Dermis microvascular lymphatic vessel endothelial cell (primary cell): ENCODE measurements at regions not wholly inside any gene's neighbourhood (a gene's known extent, or its start where the extent isn't known, plus 50 kb on each side); places are given as distances from the start of the nearest gene placed in this dataset.
"Not testable (repeated sequence)": the region's sequence is repeated elsewhere in the genome, so short reads cannot be mapped to it uniquely, and the experiment has no call there.

Source experiments
- DNase-seq, 2 donors: peaks; one replicate each; pipeline versions ENCODE4 v3.0.0 to v3.0.0-alpha.2; 2010; ENCODE audit warnings: low read depth in 2 of 2

DNA sequence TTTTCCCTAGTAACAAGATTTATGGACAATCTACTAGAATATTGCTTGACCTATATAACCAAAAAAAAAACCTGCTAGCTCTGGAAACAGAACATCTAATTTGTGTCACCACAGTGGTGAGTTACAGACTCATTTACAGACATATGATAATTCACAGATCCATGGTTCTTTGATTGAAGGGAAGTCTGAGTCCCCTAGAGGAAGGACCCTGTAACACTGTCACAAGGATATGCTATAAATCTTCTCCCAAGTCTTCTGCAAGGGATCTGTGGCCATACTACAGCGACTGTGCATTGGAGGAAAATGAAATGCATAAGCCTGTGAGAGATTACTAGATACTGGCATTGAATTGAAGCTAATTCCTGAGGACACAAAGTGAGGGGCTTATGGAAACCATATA lies 630.6 kb upstream of the SGCD start:
- no peak for DNase-seq

DNA sequence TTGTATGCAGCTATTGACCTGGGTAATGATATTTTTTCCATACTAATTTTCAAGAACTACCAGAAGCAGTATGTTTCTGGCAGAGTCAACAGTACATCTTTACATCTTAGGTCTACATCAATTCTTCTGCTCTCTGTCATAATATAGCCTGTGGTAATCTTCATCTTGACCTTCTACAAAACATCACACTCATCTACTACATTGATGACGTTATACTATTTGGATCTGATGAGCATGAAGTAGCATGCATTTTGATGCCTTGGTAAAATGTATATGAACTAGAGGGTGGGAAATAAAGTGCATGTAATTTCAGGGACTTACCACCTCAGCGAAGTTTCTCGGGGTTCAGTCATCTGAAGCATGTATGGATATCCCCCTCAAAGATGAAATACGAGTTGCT lies 629.7 kb upstream of the SGCD start:
- DNase-seq: no peak

DNA sequence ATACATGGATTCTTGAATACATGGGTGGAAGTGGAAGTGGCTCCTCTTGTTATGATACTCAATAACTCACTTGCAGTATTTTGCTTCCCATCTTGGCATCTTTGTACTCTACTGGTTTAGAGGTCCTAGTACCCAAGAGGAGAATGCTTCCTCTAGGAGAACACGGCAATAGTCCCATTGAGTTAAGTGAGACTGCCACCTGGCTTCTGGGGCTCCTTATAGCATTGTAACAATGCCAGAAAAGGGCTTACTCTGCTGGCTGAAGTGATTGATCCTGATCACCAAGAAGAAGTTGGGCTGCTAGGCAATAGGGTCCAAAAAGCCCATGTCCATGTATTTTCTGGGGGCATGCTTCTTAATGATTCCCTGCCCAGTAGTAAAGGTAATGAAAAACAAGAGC lies 627.6 kb upstream of the SGCD start:
- DNase-seq: no peak

DNA sequence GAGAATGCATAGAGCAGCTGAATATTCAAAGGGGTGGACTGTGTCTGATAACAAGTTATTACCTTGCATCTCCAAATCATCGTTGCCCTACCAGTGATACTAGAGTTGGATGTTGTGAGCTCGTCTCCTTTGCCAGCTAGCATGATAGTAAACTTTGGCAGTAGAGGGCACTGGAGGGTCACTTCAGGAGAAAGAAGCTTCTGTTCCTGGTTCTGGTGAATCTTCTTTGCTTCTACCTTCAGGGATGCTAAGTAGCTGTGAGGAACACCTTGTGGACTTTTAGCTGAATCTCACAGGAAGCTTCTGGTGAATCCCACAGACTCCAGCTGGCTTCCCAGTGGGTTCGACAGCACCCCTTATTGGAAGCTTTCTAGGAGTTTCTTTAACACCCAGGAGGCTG lies 626.6 kb upstream of the SGCD start:
- DNase-seq: no peak

DNA sequence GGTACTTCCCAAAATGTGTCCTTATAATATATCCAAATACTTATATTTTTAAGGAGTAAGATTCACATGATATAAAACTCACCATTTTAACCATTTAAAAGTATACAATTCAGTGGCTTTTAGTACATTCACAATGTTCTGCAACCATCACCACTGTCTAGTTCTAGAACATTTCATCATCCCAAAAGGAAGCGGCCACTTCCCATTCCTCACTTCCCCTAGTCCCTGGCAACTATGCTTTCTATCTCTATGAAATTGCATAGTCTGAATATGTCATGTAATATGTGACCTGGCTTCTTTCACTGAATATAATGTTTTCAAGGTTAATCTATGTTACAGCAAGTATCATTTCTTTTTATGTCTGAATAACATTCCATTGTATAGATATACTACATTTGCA lies 615.1 kb upstream of the SGCD start:
- DNase-seq: no peak

DNA sequence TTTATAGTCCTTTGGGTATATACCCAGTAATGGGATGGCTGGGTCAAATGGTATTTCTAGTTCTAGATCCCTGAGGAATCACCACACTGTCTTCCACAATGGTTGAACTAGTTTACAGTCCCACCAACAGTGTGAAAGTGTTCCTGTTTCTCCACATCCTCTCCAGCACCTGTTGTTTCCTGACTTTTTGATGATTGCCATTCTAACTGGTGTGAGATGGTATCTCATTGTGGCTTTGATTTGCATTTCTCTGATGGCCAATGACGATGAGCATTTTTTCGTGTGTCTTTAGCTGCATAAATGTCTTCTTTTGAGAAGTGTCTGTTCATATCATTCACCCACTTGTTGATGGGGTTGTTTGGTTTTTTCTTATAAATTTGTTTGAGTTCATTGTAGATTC lies 612.5 kb upstream of the SGCD start:
- not testable (repeated sequence) for DNase-seq

DNA sequence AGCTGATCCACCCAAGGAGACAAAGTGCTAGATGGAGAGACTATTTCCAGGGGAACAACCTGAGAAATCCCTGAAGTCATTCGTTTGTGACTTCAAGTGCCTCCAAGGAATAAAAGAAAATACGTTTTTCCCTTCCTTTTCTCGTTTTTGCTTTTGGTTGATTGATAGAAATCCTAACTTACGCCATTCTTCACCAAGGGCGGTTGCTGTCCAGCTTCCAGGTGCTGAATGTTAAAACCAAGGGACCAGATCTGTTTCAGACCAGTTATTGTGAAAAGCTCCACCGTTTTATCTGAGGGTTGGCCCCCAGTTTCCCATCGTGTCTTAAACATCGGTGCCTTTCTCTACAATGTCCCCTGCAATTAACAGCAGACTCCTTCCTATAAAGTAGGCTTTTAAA lies 600.7 kb upstream of the SGCD start:
- peak; percentile 8 to 12 for DNase-seq

DNA sequence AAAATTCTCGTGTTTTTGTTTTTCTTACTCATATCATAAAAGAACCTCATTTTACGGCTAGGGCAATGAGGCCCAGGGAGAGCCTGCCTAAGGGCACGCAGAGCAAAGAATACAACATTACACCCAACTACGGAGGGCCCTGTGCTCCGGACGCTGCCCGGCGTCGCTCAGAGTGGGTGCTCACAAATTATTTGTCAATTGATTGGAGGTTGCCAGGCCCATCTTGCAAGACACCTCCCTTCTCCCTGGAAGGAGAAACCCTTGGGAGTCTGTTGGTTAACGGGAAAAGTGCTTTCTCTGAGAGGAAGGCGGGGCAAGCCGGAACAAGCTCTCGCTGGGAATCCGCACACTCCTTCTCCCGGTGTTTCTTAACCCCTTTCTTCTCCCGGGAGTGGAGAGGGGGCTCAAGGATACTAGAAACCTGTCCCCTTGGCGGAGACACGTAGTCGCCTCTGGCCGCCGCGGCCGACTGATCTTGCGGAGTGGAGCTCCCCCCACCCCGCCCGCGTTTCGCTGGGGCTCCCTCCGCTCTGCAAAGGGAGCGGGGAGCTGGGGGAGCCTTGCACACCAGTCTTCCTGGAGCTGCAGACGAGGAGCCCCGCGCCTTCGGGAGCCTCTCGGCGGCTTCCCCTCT lies 599.3 kb upstream of the SGCD start:
- no peak for DNase-seq

DNA sequence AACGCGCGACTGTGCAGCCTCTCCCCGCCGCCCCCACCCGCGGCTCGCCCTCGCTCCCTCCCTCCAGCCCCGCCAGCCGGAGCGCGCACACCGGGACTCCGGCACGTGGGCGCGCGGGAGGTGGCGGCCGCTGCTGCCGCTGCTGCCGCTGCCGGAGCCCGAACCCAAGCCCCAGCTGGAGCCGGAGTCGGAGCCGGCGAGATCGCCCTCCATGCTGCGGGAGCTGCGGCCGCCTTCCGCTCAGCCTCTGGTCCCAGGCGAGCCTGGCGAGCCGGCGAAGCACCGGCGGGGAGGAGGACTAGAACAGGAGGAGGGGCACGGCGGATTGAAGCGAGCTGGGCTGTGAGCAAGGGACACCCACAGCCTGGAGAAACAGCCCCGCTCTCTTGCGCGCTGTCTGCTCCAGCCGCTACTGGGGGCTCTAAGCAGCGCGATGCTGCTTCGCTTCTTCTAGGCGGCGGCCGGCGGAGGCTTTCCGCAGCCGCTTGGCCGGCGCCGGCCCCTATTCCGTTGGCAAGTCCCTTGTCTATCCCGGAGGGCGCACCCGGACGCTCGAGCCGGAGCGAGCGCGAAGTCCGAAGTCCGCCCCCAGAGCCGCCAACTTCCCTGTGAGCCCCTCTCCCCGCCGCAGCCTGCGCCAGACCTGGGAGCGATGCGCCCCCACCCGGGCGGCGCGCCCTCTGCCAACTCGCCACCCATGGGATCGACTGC lies 598.7 kb upstream of the SGCD start:
- DNase-seq: peak; percentile 26 to 30

DNA sequence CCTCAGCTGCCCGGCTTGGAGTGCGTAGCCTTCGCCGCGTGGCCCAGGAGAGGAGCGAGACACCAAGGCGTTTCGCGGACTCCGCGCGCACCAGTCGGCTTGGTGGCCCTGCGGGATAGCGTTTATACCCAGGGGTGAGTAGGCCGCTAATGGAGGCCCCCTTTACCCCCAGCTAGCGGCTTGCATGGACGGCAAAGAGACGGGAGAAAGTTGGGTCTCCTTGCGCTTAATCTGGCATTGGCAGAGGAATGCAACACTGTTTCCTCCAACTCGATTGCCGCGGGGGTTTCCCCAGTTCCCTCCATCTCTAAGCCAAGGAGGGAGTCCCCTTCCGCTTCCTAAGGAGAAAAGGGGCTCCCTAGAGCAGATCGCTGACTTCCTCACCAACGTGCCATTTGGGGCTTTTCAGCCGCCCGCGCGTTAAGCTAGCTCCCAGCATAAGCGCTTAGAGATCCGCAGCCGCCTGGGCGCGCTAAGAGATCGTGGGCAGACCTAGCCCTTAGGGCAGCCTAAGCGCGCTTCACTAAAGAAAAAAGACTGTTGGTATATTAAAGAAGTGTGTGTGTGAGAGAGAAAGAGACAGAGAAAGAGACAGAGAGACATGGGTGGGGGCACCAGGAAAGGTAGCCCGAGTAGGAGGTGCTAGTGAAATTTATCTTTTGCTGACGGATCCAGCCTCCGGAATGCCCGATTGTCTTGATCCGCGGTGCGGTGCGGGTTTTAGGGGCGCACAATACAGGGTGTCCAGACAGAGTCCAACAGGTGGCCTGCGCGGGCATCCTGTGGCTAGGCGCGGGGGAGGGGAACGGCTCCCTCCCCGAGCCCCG lies 597.9 kb upstream of the SGCD start:
- DNase-seq: peak in 1 of 2 donors; percentile 9

DNA sequence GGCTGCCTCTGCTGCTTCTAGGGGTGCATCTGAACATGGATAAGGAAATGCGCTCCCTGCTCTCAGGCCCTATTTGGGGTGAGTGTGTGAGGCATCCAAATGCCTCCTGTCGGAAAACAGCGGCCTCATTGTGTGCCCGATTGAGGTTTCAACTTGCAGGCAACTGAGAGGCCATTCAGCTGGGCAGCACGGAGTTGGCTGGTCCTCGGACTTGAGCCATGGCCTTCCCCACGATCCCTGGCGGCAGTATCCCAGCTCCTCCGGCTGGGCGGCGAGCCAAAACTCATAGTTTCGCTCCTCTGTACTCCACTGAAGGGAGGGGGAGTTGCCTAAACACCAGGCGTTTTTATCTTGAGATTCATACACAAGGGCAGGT lies 597.3 kb upstream of the SGCD start:
- no peak for DNase-seq

DNA sequence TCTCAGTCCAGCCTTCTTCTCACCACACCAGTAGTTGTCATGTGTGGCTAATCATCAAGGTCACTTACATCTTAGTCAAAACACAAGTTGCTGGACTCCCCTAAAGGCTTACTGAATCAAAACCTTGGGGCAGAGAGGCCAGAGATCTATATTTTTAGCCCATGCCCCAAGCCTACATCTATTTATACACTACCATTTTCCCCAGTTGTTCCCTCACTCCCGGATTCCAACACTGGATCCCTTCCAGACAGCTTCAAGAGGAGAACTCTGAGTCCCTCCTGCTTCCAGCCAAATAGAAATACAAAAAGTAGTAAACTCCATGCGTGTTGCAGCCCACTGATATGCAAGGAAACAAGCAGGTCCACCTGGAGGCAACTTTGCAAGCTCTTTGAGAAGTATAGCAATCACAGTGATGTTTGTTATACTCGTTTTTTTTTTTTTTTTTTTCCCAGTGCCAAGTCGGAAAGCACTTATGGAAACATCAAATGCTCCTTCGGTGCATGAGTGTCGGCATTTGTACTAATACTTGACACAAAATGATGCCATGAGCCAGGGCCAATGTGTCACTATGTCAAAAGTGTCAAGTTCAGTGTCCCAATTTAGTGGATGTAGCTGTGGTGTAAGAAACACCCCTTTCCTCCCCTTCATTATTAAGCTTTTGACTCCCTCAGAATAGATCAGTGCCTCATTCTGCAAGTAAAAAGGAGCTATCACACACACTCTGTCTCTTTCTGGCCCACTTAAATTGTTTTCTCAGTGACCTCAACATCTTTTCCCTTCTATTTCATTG lies 594.2 kb upstream of the SGCD start:
- no peak for DNase-seq

DNA sequence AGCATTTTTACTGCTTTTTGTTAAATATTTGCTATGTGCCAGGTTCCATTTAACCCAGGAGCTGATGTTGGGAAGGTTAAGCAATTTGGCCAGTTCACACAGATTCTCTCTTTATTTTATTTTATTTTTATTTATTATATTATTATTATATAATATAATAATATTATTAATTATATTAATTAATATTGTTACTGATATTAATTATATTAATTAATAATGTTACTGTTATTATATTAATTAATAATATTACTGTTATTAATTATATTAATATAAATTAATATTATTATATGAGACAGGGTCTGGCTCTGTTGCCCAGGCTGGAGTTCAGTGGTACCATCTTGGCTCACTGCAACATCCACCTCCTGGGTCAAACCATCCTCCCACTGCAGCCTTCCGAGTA lies 593.0 kb upstream of the SGCD start:
- DNase-seq: no peak

DNA sequence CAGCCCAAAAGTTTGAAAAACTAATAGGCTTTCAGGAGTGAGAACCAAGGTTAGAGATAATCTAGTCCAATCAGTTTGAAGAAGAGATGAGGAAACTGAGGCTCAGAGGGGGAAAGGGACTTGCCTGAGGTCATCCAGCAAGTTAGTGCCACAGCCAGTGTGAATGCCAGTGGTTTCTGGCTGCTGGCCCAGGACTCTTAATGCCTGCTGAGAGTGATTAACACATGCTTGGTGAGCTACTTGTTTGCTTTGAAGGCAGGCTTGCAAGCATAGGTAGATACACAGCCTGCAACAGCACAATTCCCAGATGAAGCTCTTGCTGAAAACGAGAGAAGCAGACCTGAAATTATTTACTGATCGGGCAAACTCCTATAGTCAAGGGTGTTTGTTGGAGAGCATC lies 591.6 kb upstream of the SGCD start:
- DNase-seq: no peak

DNA sequence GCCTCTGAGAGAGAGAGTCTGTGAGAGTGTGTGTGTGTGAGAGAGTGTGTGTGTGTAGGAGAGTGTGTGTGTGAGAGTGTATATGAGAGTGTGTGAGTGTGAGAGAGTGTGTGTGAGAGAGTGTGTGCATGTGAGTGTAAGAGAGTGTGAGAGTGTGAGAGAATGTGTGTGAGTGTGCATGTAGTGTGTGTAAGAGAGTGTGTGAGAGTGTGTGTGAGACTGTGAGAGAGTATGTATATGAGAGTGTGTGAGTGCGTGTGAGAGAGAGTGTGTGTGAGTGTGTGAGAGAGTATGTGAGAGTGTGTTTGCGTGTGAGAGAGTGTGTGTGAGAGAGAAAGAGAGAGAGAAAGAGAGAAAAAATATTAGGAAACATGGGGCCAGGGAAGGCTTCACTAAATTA lies 588.3 kb upstream of the SGCD start:
- no peak for DNase-seq

DNA sequence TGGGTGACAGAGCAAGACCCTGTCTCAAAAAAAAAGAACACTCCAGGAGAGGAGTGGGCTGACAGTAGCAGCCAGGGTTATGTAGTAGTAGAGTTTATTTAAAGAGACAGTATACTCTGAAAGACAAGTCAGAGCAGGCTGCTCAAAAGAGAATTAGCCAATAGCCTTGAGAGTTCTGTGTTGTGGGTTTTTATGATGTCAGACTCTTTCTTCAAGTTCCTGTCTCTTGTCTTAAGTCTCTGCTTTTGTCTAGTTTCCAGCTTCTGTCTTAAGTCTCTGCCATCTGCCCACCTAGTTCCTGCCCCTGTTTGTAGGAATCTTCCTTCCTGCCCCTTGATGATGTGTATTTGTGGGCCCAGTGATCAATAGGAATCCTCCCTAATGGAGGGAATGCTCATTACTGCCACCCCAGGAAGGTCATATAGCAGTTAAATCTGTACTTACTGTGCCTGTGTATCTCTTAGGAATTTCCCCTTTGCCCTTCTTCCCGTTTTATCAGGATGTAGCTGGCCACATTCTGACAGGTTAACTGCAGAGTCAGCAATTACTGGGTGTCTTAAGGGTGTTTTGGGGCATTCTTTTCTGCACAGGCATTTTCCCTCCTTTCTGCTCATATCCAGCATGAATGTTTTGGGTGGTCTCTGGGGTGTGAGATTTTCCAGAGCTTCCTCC lies 580.5 kb upstream of the SGCD start:
- no peak for DNase-seq

DNA sequence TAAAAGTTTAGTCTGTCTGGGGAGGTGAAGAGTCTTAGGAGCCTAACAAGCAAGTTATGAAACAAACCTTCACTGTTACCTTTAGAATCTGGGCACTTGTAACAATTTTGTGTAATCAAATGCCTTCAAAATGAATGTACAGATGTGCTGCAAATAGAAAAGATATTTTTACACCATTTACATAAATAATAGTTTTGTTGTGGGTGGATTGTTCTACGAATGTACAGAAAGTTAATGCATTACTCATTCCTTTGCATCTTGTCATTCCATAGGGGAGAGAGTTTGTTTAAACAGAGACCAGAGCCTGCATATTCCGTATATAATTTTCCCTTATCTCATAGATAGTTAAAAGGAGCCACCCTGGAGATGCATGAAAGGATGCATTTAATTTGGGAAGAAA lies 576.9 kb upstream of the SGCD start:
- no peak for DNase-seq

DNA sequence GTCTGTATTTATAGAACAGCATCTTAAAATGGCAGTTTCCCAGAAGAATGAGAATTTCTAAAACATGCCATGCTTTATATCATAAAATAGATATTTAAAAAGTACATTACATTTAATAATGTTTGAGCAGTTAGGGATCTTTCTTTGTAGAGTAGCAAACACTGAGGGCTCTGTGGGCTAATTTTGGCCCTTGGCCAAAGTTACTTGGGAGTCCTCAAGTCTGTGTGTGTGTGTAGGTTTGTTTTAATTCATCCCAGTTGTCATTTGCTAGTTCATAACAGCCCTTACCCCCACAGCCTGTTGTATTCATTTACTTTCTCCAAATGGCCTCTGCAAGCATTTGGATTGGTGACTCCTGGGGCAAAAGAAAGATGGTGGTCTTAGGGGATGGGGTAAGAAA lies 576.4 kb upstream of the SGCD start:
- no peak for DNase-seq

DNA sequence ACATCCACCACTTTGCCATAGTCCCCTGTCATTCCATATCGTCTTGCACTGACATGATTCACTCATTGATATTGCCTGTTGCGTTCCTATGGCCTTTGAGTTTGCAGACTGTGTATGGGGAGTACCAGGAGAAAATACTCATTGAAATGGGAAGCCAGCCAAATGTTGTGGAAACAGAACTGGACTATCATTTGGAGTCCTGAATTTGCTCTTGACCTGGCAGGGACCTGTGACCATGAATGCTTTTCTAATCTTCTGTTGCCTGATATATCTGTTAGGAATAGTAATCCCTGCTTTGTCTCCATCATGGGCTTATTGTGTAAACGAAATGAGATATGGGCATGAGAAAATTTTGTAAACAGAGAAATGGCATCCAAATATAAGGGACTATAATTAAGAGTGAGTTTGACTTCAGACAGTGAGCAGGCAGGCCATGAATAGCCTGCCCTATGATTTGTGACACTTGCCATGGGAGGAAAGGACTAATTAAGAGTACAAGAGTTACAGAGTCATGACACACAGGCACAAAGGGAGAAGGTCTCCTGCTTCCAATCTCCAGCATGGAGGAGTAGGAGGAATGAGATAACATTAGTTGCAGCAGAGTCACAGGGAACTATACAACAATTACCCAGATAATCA lies 572.9 kb upstream of the SGCD start:
- no peak for DNase-seq

DNA sequence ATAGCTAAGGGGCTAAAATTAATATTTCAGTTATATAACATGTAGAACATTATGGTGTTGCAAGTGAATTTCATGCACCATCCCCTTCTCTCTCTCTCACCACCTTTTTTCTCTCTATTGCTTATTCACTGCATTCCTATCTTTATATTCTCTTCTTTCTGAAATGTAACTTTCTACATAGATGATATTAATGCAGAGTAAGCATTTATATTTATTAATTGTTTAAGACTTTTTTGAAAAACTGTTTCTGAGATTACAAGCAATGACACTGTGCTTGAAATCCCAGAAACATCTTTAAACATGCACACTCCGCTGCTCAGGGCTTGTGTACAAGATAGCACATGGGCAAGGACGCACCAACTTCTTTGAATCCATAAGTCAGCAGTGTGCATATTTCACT lies 567.7 kb upstream of the SGCD start:
- DNase-seq: no peak

DNA sequence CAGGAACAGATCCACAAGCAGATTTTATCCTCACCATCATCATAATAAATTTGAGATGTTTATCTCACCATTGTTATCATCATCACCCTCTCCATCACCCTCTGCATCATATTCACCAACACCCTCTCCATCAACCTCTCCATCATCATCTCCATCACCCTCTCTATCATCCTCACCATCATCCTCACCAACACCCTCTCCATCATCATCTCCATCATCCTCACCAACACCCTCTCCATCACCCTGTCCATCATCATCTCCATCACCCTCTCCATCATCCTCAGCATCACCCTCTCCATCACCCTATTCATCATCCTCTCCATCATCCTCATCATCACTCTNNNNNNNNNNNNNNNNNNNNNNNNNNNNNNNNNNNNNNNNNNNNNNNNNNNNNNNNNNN lies 567.0 kb upstream of the SGCD start:
- DNase-seq: no peak
